ENCODE measurements at regions not wholly inside any gene's neighbourhood (a gene's known extent, or its start where the extent isn't known, plus 50 kb on each side); places are given as distances from the start of the nearest gene placed in this dataset.

DNA sequence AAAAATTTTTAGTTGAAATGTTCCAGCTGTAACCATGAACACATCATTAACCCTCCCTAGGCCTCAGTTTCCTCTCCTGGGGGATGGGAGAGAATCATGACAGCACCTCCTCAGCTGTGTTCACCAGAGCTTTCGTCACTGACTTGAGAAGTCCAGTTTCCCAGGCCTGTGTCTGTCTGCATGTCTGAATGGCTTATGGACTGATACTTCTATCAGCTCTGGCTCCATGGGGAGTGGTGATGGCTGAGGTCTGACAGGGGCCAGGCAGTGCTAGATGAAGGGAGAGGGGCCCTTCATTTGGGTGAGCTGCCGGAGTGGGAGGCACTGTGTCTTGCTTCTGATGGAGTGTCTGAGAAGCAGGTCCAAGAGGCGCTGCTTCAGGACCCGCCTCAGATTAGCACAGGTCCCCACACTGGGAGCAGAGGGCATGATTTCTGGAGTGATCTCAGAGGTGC lies 192.9 kb downstream of the PTPN20 start:
- TF ChIP-seq EP300 (IDR thresholded peaks at IDR 0.05): no peak
- TF ChIP-seq, protein P1, sequence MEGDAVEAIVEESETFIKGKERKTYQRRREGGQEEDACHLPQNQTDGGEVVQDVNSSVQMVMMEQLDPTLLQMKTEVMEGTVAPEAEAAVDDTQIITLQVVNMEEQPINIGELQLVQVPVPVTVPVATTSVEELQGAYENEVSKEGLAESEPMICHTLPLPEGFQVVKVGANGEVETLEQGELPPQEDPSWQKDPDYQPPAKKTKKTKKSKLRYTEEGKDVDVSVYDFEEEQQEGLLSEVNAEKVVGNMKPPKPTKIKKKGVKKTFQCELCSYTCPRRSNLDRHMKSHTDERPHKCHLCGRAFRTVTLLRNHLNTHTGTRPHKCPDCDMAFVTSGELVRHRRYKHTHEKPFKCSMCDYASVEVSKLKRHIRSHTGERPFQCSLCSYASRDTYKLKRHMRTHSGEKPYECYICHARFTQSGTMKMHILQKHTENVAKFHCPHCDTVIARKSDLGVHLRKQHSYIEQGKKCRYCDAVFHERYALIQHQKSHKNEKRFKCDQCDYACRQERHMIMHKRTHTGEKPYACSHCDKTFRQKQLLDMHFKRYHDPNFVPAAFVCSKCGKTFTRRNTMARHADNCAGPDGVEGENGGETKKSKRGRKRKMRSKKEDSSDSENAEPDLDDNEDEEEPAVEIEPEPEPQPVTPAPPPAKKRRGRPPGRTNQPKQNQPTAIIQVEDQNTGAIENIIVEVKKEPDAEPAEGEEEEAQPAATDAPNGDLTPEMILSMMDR (IDR thresholded peaks at IDR 0.05): no peak
